ENCODE measurements at regions not wholly inside any gene's neighbourhood (a gene's known extent, or its start where the extent isn't known, plus 50 kb on each side); places are given as distances from the start of the nearest gene placed in this dataset.

GRCh38 chr10:61567729-61568128 lies 95.0 kb upstream of the CABCOCO1 start:
- DNase-seq (ENCODE audit: low read depth), result no peak
- no peak for TF ChIP-seq CTCF (conservative IDR thresholded peaks at IDR 0.05; ENCODE audit: low read depth, low read length)
- H3K4me3 ChIP-seq (ENCODE audit: low read depth, low read length), result no peak overlapping the region

GRCh38 chr10:61565819-61566560 lies 96.7 kb upstream of the CABCOCO1 start:
- no peak for DNase-seq (ENCODE audit: low read depth)
- no peak overlapping the region for H3K4me3 ChIP-seq (ENCODE audit: low read depth, low read length)
- no peak for TF ChIP-seq CTCF (conservative IDR thresholded peaks at IDR 0.05; ENCODE audit: low read depth, low read length)

- no peak for TF ChIP-seq CTCF (conservative IDR thresholded peaks at IDR 0.05; ENCODE audit: low read depth, low read length)
- DNase-seq (ENCODE audit: low read depth), result no peak
- H3K4me3 ChIP-seq (ENCODE audit: low read depth, low read length), result no peak overlapping the region
Measured at GRCh38 chr10:61564444-61564843, 98.3 kb upstream of the CABCOCO1 start.

GRCh38 chr10:61559615-61560014 lies 103.1 kb upstream of the CABCOCO1 start:
- H3K4me3 ChIP-seq (ENCODE audit: low read depth, low read length), result no peak overlapping the region
- DNase-seq (ENCODE audit: low read depth), result no peak
- no peak for TF ChIP-seq CTCF (conservative IDR thresholded peaks at IDR 0.05; ENCODE audit: low read depth, low read length)

- no peak for TF ChIP-seq CTCF (conservative IDR thresholded peaks at IDR 0.05; ENCODE audit: low read depth, low read length)
- no peak overlapping the region for H3K4me3 ChIP-seq (ENCODE audit: low read depth, low read length)
- DNase-seq (ENCODE audit: low read depth), result no peak
Measured at GRCh38 chr10:61558188-61558587, 104.5 kb upstream of the CABCOCO1 start.

- no peak for DNase-seq (ENCODE audit: low read depth)
- no peak for TF ChIP-seq CTCF (conservative IDR thresholded peaks at IDR 0.05; ENCODE audit: low read depth, low read length)
- H3K4me3 ChIP-seq (ENCODE audit: low read depth, low read length), result no peak overlapping the region
Measured at GRCh38 chr10:61554925-61555324, 101.7 kb upstream of the TMEM26 start.

- no peak for TF ChIP-seq CTCF (conservative IDR thresholded peaks at IDR 0.05; ENCODE audit: low read depth, low read length)
Measured at GRCh38 chr10:61549861-61550260, 96.7 kb upstream of the TMEM26 start.

More at GRCh38 chr10:61549861-61550260, 96.7 kb upstream of the TMEM26 start:
- DNase-seq (ENCODE audit: low read depth), result no peak
- no peak overlapping the region for H3K4me3 ChIP-seq (ENCODE audit: low read depth, low read length)

All from epithelial cell of proximal tubule (primary cell).